ENCODE measurements at regions not wholly inside any gene's neighbourhood (a gene's known extent, or its start where the extent isn't known, plus 50 kb on each side); places are given as distances from the start of the nearest gene placed in this dataset.

- TF ChIP-seq, protein P1, sequence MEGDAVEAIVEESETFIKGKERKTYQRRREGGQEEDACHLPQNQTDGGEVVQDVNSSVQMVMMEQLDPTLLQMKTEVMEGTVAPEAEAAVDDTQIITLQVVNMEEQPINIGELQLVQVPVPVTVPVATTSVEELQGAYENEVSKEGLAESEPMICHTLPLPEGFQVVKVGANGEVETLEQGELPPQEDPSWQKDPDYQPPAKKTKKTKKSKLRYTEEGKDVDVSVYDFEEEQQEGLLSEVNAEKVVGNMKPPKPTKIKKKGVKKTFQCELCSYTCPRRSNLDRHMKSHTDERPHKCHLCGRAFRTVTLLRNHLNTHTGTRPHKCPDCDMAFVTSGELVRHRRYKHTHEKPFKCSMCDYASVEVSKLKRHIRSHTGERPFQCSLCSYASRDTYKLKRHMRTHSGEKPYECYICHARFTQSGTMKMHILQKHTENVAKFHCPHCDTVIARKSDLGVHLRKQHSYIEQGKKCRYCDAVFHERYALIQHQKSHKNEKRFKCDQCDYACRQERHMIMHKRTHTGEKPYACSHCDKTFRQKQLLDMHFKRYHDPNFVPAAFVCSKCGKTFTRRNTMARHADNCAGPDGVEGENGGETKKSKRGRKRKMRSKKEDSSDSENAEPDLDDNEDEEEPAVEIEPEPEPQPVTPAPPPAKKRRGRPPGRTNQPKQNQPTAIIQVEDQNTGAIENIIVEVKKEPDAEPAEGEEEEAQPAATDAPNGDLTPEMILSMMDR (IDR thresholded peaks at IDR 0.05), result no peak
- no peak for TF ChIP-seq ZFX (IDR thresholded peaks at IDR 0.05; ENCODE audit: borderline replicate concordance)
These were observed 121.2 kb upstream of the SERBP1 start for GRCh38 chr1:67551375-67551774.
